DOHH2 (cell line): ENCODE measurements at regions not wholly inside any gene's neighbourhood (a gene's known extent, or its start where the extent isn't known, plus 50 kb on each side); places are given as distances from the start of the nearest gene placed in this dataset.

Experiments used
- H3F3A ChIP-seq: fragments of 200-600 bp; sonication (generic), shearing (Covaris generic); 2 replicates; pipeline ENCODE4 v1.6.0; 2016; ENCODE audit warnings: antibody characterized with exemption, mild to moderate bottlenecking; ENCODE audit not compliant: control insufficient read depth, insufficient read depth
- H3K27ac ChIP-seq: fragments of 200-600 bp; sonication (generic); 2 replicates; pipeline ENCODE4 v1.5.1; 2014; ENCODE audit warnings: low read depth, mild to moderate bottlenecking, low read length, moderate library complexity
- H3K27me3 ChIP-seq: fragments of 200-600 bp; sonication (generic); 2 replicates; pipeline ENCODE4 v1.6.1; 2014; ENCODE audit warnings: mild to moderate bottlenecking, low read length, mixed read lengths; ENCODE audit not compliant: control insufficient read depth
- H3K36me3 ChIP-seq: fragments of 200-600 bp; sonication (generic); 2 replicates; pipeline ENCODE4 v1.6.1; 2014; ENCODE audit warnings: mild to moderate bottlenecking, low read length, moderate library complexity, mixed read lengths; ENCODE audit not compliant: control insufficient read depth
- H3K4me1 ChIP-seq: fragments of 200-600 bp; sonication (generic); 2 replicates; pipeline ENCODE4 v1.6.1; 2014; ENCODE audit warnings: mild to moderate bottlenecking, low read length, mixed read lengths; ENCODE audit not compliant: control insufficient read depth
- H3K4me2 ChIP-seq: fragments of 200-600 bp; sonication (generic); 2 replicates; pipeline ENCODE4 v1.6.0; 2014; ENCODE audit warnings: mild to moderate bottlenecking, low read length, moderate library complexity
- H3K4me3 ChIP-seq: fragments of 200-600 bp; sonication (generic); 2 replicates; pipeline ENCODE4 v1.5.1; 2014; ENCODE audit warnings: mild to moderate bottlenecking, low read length, mixed read lengths
- H3K79me2 ChIP-seq: fragments of 200-600 bp; sonication (generic); 2 replicates; pipeline ENCODE4 v1.6.1; 2014; ENCODE audit warnings: mild to moderate bottlenecking, low read length, mixed read lengths; ENCODE audit not compliant: control insufficient read depth
- H3K9me2 ChIP-seq: fragments of 200-600 bp; sonication (generic); replicated peaks from 2 replicates; pipeline ENCODE4 v1.6.1; 2014; ENCODE audit warnings: mild to moderate bottlenecking, low read length, mixed read lengths; ENCODE audit not compliant: control insufficient read depth
- H3K9me3 ChIP-seq: fragments of 200-600 bp; sonication (generic); 2 replicates; pipeline ENCODE4 v1.6.1; 2014; ENCODE audit warnings: antibody characterized with exemption, low read length, mixed read lengths; ENCODE audit not compliant: control insufficient read depth, insufficient read depth
- H4K20me1 ChIP-seq: fragments of 200-600 bp; sonication (generic); 2 replicates; pipeline ENCODE4 v1.6.0; 2014; ENCODE audit warnings: low read depth, mild to moderate bottlenecking, antibody characterized with exemption, low read length, moderate library complexity; ENCODE audit not compliant: control insufficient read depth, insufficient read depth
- CTCF ChIP-seq: fragments of 200-600 bp; sonication (generic); IDR thresholded peaks from one replicate; pipeline ENCODE4 v1.5.1; 2014; ENCODE audit warnings: antibody characterized with exemption, mild to moderate bottlenecking, low read depth, low read length; ENCODE audit not compliant: poor library complexity, severe bottlenecking
- EZH2phosphoT487 ChIP-seq: fragments of 200-600 bp; sonication (generic); IDR thresholded peaks from 2 replicates; pipeline ENCODE4 v1.6.1; 2017; ENCODE audit warnings: borderline replicate concordance, mild to moderate bottlenecking, antibody characterized with exemption, low read length, moderate library complexity, mixed read lengths

GRCh38 chr14:101187816-101188570 is 284.5 kb upstream of the RTL1 start:
- Histone ChIP-seq H3K27me3 (no peaks in the 10 kb centered on the region), H3K27ac (no peak overlapping the region), H3K79me2 (no peaks in the 10 kb centered on the region), H3K4me3 (no peak overlapping the region), H3F3A (no peaks in the 10 kb centered on the region), H3K9me3 (no peaks in the 10 kb centered on the region), H3K4me1 (no peaks in the 10 kb centered on the region), H3K36me3 (no peaks in the 10 kb centered on the region), H3K4me2 (no peak overlapping the region), H4K20me1 (no peaks in the 10 kb centered on the region), H3K9me2 (no peaks in the 10 kb centered on the region)
- TF ChIP-seq CTCF: no peak
- no peak for TF ChIP-seq EZH2phosphoT487

- Histone ChIP-seq H3K27me3 (no peaks in the 10 kb centered on the region), H3K4me1 (no peaks in the 10 kb centered on the region), H3K27ac (no peak overlapping the region), H3K79me2 (no peaks in the 10 kb centered on the region), H3K9me2 (no peaks in the 10 kb centered on the region), H4K20me1 (no peaks in the 10 kb centered on the region), H3K36me3 (no peaks in the 10 kb centered on the region), H3K4me2 (no peak overlapping the region), H3K9me3 (no peaks in the 10 kb centered on the region), H3K4me3 (no peak overlapping the region), H3F3A (no peaks in the 10 kb centered on the region)
- TF ChIP-seq EZH2phosphoT487: no peak
- no peak for TF ChIP-seq CTCF
Measured at GRCh38 chr14:101188571-101188915, 285.0 kb upstream of the RTL1 start.

GRCh38 chr14:101189266-101189665 is 285.7 kb upstream of the RTL1 start:
- no peaks in the 10 kb centered on the region for H3K4me1 ChIP-seq
- no peaks in the 10 kb centered on the region for H3F3A ChIP-seq
- H3K27me3 ChIP-seq: no peaks in the 10 kb centered on the region

More at GRCh38 chr14:101189266-101189665, 285.7 kb upstream of the RTL1 start:
- H3K36me3 ChIP-seq: no peaks in the 10 kb centered on the region
- H4K20me1 ChIP-seq: no peaks in the 10 kb centered on the region
- no peak for TF ChIP-seq CTCF
- no peak for TF ChIP-seq EZH2phosphoT487
- H3K4me2 ChIP-seq: no peak overlapping the region
- no peaks in the 10 kb centered on the region for H3K9me2 ChIP-seq
- H3K27ac ChIP-seq: no peak overlapping the region
- no peak overlapping the region for H3K4me3 ChIP-seq
- H3K9me3 ChIP-seq: no peaks in the 10 kb centered on the region
- no peaks in the 10 kb centered on the region for H3K79me2 ChIP-seq
